Astrocyte (in vitro differentiated cells and primary cell): ENCODE measurements at regions not wholly inside any gene's neighbourhood (a gene's known extent, or its start where the extent isn't known, plus 50 kb on each side); places are given as distances from the start of the nearest gene placed in this dataset.

ENCODE experiments used
- DNase-seq: peaks from one replicate; pipeline ENCODE4 v3.0.0-alpha.2; 2010; ENCODE audit warnings: low read depth
- FAIRE-seq: peaks from 2 replicates; lab custom pipeline; 2011; peaks lifted over from hg19 to GRCh38; lab: Jason Lieb, UNC
- H2AFZ ChIP-seq: 2 replicates; pipeline ENCODE4 v1.6.0; 2012; ENCODE audit warnings: low read depth, low read length, inconsistent platforms
- H3K27ac ChIP-seq: 2 replicates; pipeline ENCODE4 v1.5.1; 2011; ENCODE audit warnings: low read depth, low read length, inconsistent platforms
- H3K27me3 ChIP-seq: 2 replicates; pipeline ENCODE4 v1.6.0; 2011; ENCODE audit warnings: low read length, inconsistent platforms; ENCODE audit not compliant: insufficient read depth
- H3K36me3 ChIP-seq: 2 replicates; pipeline ENCODE4 v1.5.1; 2011; ENCODE audit warnings: low read length, inconsistent platforms; ENCODE audit not compliant: insufficient read depth
- H3K4me1 ChIP-seq: 2 replicates; pipeline ENCODE4 v1.5.1; 2011; ENCODE audit warnings: low read length, inconsistent platforms; ENCODE audit not compliant: insufficient read depth
- H3K4me2 ChIP-seq: 2 replicates; pipeline ENCODE4 v1.6.0; 2012; ENCODE audit warnings: low read length, inconsistent platforms
- H3K4me3 ChIP-seq: 2 replicates; pipeline ENCODE4 v1.5.1; 2011; ENCODE audit warnings: low read depth, mild to moderate bottlenecking, low read length, inconsistent platforms; ENCODE audit not compliant: insufficient read depth
- H3K79me2 ChIP-seq: 2 replicates; pipeline ENCODE4 v1.6.0; 2012; ENCODE audit warnings: mild to moderate bottlenecking, low read length, inconsistent platforms; ENCODE audit not compliant: insufficient read depth
- H3K9ac ChIP-seq: 2 replicates; pipeline ENCODE4 v1.6.0; 2012; ENCODE audit warnings: mild to moderate bottlenecking, low read length, inconsistent platforms
- H3K9me3 ChIP-seq: 2 replicates; pipeline ENCODE4 v1.5.1; 2012; ENCODE audit warnings: low read depth, mild to moderate bottlenecking, low read length, inconsistent platforms; ENCODE audit not compliant: insufficient read depth
- H4K20me1 ChIP-seq: 2 replicates; pipeline ENCODE4 v1.6.0; 2012; ENCODE audit warnings: low read length, inconsistent platforms; ENCODE audit not compliant: insufficient read depth
- H3K27ac Mint-ChIP-seq: one replicate; pipeline ENCODE4 v1.8.0; 2021; ENCODE audit warnings: mild to moderate bottlenecking, mixed read lengths; ENCODE audit not compliant: unreplicated experiment
- H3K27me3 Mint-ChIP-seq: one replicate; pipeline ENCODE4 v1.8.0; 2021; ENCODE audit warnings: low read depth, mixed read lengths; ENCODE audit not compliant: unreplicated experiment
- H3K36me3 Mint-ChIP-seq: one replicate; pipeline ENCODE4 v1.8.0; 2021; ENCODE audit warnings: low read depth, mixed read lengths; ENCODE audit not compliant: unreplicated experiment
- H3K4me1 Mint-ChIP-seq: one replicate; pipeline ENCODE4 v1.8.0; 2021; ENCODE audit warnings: low read depth, mixed read lengths; ENCODE audit not compliant: unreplicated experiment
- H3K4me3 Mint-ChIP-seq: one replicate; pipeline ENCODE4 v1.8.0; 2021; ENCODE audit warnings: mild to moderate bottlenecking, moderate library complexity, mixed read lengths; ENCODE audit not compliant: unreplicated experiment
- H3K9me3 Mint-ChIP-seq: one replicate; pipeline ENCODE4 v1.8.0; 2021; ENCODE audit warnings: mild to moderate bottlenecking, mixed read lengths; ENCODE audit not compliant: unreplicated experiment
- EZH2 ChIP-seq: IDR thresholded peaks from 2 replicates; pipeline ENCODE4 v1.6.1; 2012; ENCODE audit warnings: mild to moderate bottlenecking, low read length, inconsistent platforms; ENCODE audit not compliant: insufficient read depth
- TF ChIP-seq, protein P1 (sequence below): IDR thresholded peaks from 2 replicates; pipeline ENCODE4 v1.5.1; 2011; ENCODE audit warnings: low read depth, mild to moderate bottlenecking, inconsistent platforms, low read length, moderate library complexity; ENCODE audit not compliant: insufficient read depth

DNA sequence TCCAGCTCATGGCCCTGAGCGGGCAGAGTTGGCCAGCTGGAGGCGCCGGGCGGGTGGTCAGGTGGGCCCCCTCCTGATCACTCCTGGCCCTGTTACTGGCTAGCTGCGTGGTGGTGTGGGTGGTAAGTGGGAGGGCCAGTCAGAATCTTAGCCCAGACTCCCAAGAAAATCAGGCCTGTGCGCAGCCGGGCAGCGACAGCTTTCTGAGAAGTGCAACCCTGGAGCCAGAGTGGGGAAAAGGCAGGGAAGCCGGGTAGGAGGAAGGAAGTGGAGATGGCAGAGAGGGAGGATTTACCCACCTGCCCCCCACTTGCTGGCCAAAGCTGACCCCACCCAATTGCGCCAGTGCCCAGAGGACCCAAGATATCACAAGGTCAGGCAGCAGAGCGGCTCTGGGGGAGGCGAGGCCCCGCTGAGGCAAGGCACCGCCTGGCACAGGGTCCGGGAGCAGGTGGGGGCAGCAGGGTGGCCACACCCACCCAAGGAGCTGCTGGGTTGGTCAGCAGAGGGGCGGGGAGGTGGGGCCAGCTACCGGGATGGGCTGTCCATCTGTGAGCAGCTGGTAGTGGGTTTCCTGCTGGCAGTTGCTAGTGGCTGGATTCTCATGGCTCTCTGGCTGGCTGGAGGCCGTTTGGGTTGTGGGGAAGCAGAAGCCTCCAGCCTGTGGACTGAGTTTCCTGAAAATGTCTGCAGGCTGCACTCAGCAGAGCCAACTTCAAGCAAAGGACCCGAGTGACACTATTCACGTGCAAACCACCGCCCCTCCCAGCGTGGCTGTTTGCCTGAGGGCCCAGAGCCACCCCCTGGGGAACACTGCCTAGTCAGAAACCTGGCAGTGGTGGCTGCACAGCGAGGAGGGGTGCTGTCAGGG, 196.4 kb downstream of the IGLL1 start:
- H4K20me1 ChIP-seq, result no peaks in the 10 kb centered on the region
- no peaks in the 10 kb centered on the region for H3K36me3 ChIP-seq
- Mint-ChIP-seq H3K9me3 (no peaks in the 10 kb centered on the region), H3K27me3 (peaks cover 17% of the 10 kb centered on the region), H3K27ac (no peak overlapping the region), H3K4me3 (no peak overlapping the region), H3K4me1 (no peaks in the 10 kb centered on the region), H3K36me3 (no peaks in the 10 kb centered on the region)
- no peak for DNase-seq
- no peaks in the 10 kb centered on the region for H3K4me1 ChIP-seq
- H3K27ac ChIP-seq, result no peak overlapping the region
- H3K79me2 ChIP-seq, result no peaks in the 10 kb centered on the region
- no peak for FAIRE-seq
- H3K4me3 ChIP-seq, result no peak overlapping the region
- H3K9ac ChIP-seq, result no peak overlapping the region
- no peaks in the 10 kb centered on the region for H3K27me3 ChIP-seq
- H3K4me2 ChIP-seq, result no peak overlapping the region
- no peak overlapping the region for H2AFZ ChIP-seq
- H3K9me3 ChIP-seq, result no peaks in the 10 kb centered on the region
- no peak for TF ChIP-seq EZH2
- TF ChIP-seq, protein P1, sequence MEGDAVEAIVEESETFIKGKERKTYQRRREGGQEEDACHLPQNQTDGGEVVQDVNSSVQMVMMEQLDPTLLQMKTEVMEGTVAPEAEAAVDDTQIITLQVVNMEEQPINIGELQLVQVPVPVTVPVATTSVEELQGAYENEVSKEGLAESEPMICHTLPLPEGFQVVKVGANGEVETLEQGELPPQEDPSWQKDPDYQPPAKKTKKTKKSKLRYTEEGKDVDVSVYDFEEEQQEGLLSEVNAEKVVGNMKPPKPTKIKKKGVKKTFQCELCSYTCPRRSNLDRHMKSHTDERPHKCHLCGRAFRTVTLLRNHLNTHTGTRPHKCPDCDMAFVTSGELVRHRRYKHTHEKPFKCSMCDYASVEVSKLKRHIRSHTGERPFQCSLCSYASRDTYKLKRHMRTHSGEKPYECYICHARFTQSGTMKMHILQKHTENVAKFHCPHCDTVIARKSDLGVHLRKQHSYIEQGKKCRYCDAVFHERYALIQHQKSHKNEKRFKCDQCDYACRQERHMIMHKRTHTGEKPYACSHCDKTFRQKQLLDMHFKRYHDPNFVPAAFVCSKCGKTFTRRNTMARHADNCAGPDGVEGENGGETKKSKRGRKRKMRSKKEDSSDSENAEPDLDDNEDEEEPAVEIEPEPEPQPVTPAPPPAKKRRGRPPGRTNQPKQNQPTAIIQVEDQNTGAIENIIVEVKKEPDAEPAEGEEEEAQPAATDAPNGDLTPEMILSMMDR, result no peak

DNA sequence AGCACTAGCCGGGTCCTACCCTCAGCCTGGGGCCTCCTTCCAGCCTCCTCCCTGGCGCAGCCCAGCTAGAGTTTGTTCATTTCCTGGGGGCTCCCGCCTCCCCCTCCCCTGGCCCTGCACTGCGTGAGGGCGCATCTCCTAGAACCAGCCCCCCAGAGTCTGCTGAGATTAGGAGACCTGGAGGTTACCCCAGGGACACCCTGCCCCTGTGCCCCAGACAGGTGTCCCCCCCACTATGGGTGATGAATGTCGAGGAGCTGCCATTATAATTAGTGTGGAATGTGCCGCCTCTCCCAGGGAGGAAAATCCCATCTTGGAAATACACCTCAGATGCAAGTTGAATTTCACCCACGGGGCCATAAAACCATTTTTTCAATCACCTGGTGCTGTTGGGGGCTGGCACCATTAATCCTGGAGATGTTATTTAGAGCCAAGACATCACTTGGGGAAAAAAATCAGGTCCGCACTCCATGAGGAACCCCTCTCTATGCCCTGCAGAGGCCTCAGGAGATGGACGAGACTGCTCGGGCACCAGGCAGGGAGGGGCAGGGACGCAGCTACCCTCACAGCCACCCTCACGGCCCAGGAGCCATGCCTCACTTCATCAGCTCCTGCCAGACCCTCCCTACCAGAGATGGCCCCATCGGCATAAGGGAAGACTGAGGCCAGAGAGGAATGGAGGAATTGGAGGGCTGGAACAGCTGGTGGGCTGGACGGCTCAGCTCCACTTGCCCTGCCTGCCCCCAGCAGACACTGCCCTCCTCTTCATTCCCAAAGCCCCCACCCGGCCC, 197.5 kb downstream of the IGLL1 start:
- Mint-ChIP-seq H3K4me3 (no peak overlapping the region), H3K9me3 (no peaks in the 10 kb centered on the region), H3K36me3 (no peaks in the 10 kb centered on the region), H3K27ac (no peak overlapping the region), H3K27me3 (peaks cover 20% of the 10 kb centered on the region), H3K4me1 (no peaks in the 10 kb centered on the region)
- no peak for FAIRE-seq
- Histone ChIP-seq H3K27me3 (peaks cover 2% of the 10 kb centered on the region), H3K36me3 (no peaks in the 10 kb centered on the region), H3K27ac (no peak overlapping the region), H2AFZ (no peak overlapping the region), H3K4me2 (no peak overlapping the region), H4K20me1 (no peaks in the 10 kb centered on the region), H3K79me2 (no peaks in the 10 kb centered on the region), H3K9ac (no peak overlapping the region), H3K9me3 (no peaks in the 10 kb centered on the region), H3K4me3 (no peak overlapping the region), H3K4me1 (no peaks in the 10 kb centered on the region)
- no peak for TF ChIP-seq EZH2
- TF ChIP-seq, protein P1, result no peak
- no peak for DNase-seq
